ENCODE measurements at regions not wholly inside any gene's neighbourhood (a gene's known extent, or its start where the extent isn't known, plus 50 kb on each side); places are given as distances from the start of the nearest gene placed in this dataset.

DNA sequence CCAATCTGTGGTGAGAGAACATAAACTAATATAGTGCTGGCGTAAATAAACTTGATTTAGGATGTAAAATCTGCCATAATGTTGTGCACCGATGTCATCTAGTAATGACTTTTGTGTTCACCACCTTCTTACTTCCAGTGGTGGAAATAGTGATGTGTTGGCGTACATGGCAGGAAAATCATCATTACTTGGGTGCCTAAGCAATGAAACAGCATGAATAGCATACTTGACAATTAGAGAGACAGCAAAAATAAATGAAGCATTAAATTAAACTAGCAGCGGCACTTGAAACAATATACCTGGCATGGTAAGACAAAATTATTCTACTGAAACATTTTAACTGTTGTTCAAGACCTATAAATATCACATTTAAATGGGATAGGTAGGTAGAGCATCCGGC is 73.2 kb upstream of the DSC1 start:
- no TSS peak for BruUV-seq (replicated peaks)
- H3K4me1 ChIP-seq (replicated peaks in 1 of 2; ENCODE audit: control insufficient read depth in 2 of 2, insufficient read depth in 2 of 2, low read length in 2 of 2): no peaks in the 10 kb centered on the region
- H3K9ac ChIP-seq (ENCODE audit: insufficient read depth in 1 of 2, low read depth in 2 of 2, low read length in 2 of 2): no peak overlapping the region
- in situ Hi-C loops (cut with MboI) (no loop called here), intact Hi-C loops (cut with micrococcal nuclease) (no loop called here)
- POLR2A ChIA-PET: no interaction called here
- TF ChIP-seq ZNF395 (CRISPR knock-in tag; IDR thresholded peaks at IDR 0.05) (no peak), NFE2 (IDR thresholded peaks at IDR 0.05; ENCODE audit: low read depth) (no peak), SMARCA5 (IDR thresholded peaks at IDR 0.05) (no peak), XRCC4 (IDR thresholded peaks at IDR 0.05; ENCODE audit: extremely low read depth, insufficient read depth, insufficient read length) (no peak), JUND (IDR thresholded peaks at IDR 0.05; ENCODE audit: borderline replicate concordance, low read depth, low read length) (no peak), JUND (tag; IDR thresholded peaks at IDR 0.05; ENCODE audit: borderline replicate concordance, low read depth, low read length) (no peak), RBFOX2 (IDR thresholded peaks at IDR 0.05; ENCODE audit: low read depth, low read length) (no peak), SRSF1 (IDR thresholded peaks at IDR 0.05; ENCODE audit: low read depth, low read length) (no peak), ZNF212 (CRISPR knock-in tag; IDR thresholded peaks at IDR 0.05) (no peak)
- TF ChIP-seq, protein P1, sequence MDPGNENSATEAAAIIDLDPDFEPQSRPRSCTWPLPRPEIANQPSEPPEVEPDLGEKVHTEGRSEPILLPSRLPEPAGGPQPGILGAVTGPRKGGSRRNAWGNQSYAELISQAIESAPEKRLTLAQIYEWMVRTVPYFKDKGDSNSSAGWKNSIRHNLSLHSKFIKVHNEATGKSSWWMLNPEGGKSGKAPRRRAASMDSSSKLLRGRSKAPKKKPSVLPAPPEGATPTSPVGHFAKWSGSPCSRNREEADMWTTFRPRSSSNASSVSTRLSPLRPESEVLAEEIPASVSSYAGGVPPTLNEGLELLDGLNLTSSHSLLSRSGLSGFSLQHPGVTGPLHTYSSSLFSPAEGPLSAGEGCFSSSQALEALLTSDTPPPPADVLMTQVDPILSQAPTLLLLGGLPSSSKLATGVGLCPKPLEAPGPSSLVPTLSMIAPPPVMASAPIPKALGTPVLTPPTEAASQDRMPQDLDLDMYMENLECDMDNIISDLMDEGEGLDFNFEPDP (CRISPR knock-in tag; IDR thresholded peaks at IDR 0.05): no peak
- TF ChIP-seq, protein P2, sequence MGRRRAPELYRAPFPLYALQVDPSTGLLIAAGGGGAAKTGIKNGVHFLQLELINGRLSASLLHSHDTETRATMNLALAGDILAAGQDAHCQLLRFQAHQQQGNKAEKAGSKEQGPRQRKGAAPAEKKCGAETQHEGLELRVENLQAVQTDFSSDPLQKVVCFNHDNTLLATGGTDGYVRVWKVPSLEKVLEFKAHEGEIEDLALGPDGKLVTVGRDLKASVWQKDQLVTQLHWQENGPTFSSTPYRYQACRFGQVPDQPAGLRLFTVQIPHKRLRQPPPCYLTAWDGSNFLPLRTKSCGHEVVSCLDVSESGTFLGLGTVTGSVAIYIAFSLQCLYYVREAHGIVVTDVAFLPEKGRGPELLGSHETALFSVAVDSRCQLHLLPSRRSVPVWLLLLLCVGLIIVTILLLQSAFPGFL (CRISPR knock-in tag; IDR thresholded peaks at IDR 0.05): no peak
- TF ChIP-seq, protein P3, sequence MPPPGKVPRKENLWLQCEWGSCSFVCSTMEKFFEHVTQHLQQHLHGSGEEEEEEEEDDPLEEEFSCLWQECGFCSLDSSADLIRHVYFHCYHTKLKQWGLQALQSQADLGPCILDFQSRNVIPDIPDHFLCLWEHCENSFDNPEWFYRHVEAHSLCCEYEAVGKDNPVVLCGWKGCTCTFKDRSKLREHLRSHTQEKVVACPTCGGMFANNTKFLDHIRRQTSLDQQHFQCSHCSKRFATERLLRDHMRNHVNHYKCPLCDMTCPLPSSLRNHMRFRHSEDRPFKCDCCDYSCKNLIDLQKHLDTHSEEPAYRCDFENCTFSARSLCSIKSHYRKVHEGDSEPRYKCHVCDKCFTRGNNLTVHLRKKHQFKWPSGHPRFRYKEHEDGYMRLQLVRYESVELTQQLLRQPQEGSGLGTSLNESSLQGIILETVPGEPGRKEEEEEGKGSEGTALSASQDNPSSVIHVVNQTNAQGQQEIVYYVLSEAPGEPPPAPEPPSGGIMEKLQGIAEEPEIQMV (tag; conservative IDR thresholded peaks at IDR 0.05; ENCODE audit: low read depth): no peak
- no peak overlapping the region for H3K4me2 ChIP-seq (ENCODE audit: insufficient read depth, low read length)
- no peaks in the 10 kb centered on the region for H3K9me3 ChIP-seq (replicated peaks; ENCODE audit: control insufficient read depth, insufficient read depth, low read depth, low read length)
- no peak overlapping the region for H3K27ac ChIP-seq (ENCODE audit: extremely low read depth, low read depth, low read length)
- H4K20me1 ChIP-seq (replicated peaks; ENCODE audit: control insufficient read depth, insufficient read depth, low read length): no peaks in the 10 kb centered on the region
- H3K79me2 ChIP-seq (ENCODE audit: control insufficient read depth, insufficient read depth, low read length): no peaks in the 10 kb centered on the region
- WGBS (ENCODE audit: insufficient coverage, low coverage, missing lambda C conversion rate): 13% methylated on average over 5 of the region's 5 CpGs
- H2AFZ ChIP-seq (ENCODE audit: low read depth, low read length): no peak overlapping the region
- DNase-seq (ENCODE audit: extremely low read depth in 1 of 4, low spot score in 3 of 4) (no peak), ATAC-seq (no peak), FAIRE-seq (peak; percentile 26)
- H3K4me3 ChIP-seq: no peak overlapping the region
- H3K27me3 ChIP-seq (ENCODE audit: control insufficient read depth in 2 of 2, insufficient read depth in 2 of 2, low read length in 2 of 2): no peaks in the 10 kb centered on the region
- CTCF ChIA-PET (ENCODE audit: low intra/inter-chr PET ratio): no interaction called here
- H3K36me3 ChIP-seq (ENCODE audit: control insufficient read depth, insufficient read depth, low read length): no peaks in the 10 kb centered on the region
- H3K9me1 ChIP-seq (ENCODE audit: control insufficient read depth, insufficient read depth, low read length): no peaks in the 10 kb centered on the region

All from K562 (cell line).